HEK293 (cell line): ENCODE measurements at regions not wholly inside any gene's neighbourhood (a gene's known extent, or its start where the extent isn't known, plus 50 kb on each side); places are given as distances from the start of the nearest gene placed in this dataset.

ENCODE experiments used
- CTCF ChIP-seq: fragments of 450-650 bp; formaldehyde crosslinking; IDR thresholded peaks from 2 replicates; pipeline ENCODE4 v1.5.1; 2016; ENCODE audit warnings: missing biosample characterization, missing genetic modification characterization
- GLI4 ChIP-seq: fragments of 450-650 bp; formaldehyde crosslinking; IDR thresholded peaks from 2 replicates; pipeline ENCODE4 v1.5.1; 2016; ENCODE audit warnings: missing biosample characterization, missing genetic modification characterization
- YY1 ChIP-seq: fragments of 450-650 bp; formaldehyde crosslinking; IDR thresholded peaks from 2 replicates; pipeline ENCODE4 v1.5.1; 2018; ENCODE audit warnings: missing biosample characterization, missing genetic modification characterization
- ZBTB8A ChIP-seq: fragments of 450-650 bp; formaldehyde crosslinking; IDR thresholded peaks from 2 replicates; pipeline ENCODE4 v1.5.1; 2016; ENCODE audit warnings: missing biosample characterization, missing genetic modification characterization
- ZFP37 ChIP-seq: fragments of 450-650 bp; formaldehyde crosslinking; IDR thresholded peaks from 2 replicates; pipeline ENCODE4 v1.5.1; 2016; ENCODE audit warnings: missing biosample characterization, missing genetic modification characterization
- ZNF335 ChIP-seq: fragments of 450-650 bp; formaldehyde crosslinking; conservative IDR thresholded peaks from 2 replicates; pipeline ENCODE4 v1.5.1; 2016; ENCODE audit warnings: missing biosample characterization, missing genetic modification characterization

GRCh38 chr5:155620821-155621410 is 607.4 kb downstream of the KIF4B start:
- no peak for TF ChIP-seq ZNF335 (tag by site-specific recombination)
- TF ChIP-seq CTCF (tag by site-specific recombination): no peak
- TF ChIP-seq YY1 (tag by site-specific recombination): no peak
- no peak for TF ChIP-seq ZBTB8A (tag by site-specific recombination)
- TF ChIP-seq GLI4: no peak
- no peak for TF ChIP-seq ZFP37 (tag by site-specific recombination)
